H1 (cell line): ENCODE measurements at regions not wholly inside any gene's neighbourhood (a gene's known extent, or its start where the extent isn't known, plus 50 kb on each side); places are given as distances from the start of the nearest gene placed in this dataset.

ENCODE experiments used
- CTCF ChIA-PET: fragments of 300-600 bp; sonication (Branson Sonifier 250); formaldehyde crosslinking; loops from one replicate; lab custom pipeline; 2021; ENCODE audit not compliant: partially characterized antibody; lab: Charles Lee
- POLR2A ChIA-PET: fragments of 300-600 bp; sonication (Branson Sonifier 250); formaldehyde crosslinking; loops from one replicate; lab custom pipeline; 2021; ENCODE audit warnings: inconsistent platforms; ENCODE audit not compliant: partially characterized antibody; lab: Charles Lee
- DNase-seq, 2 experiments: peaks; one replicate each; pipeline versions ENCODE4 v3.0.0 to v3.0.0-alpha.2; 2010 to 2022; ENCODE audit warnings: low spot score in 2 of 2, low read depth in 1 of 2, mixed read lengths in 1 of 2
- FAIRE-seq: peaks from 2 replicates; lab custom pipeline; 2011; peaks lifted over from hg19 to GRCh38; lab: Jason Lieb, UNC
- H2AFZ ChIP-seq: 2 replicates; pipeline ENCODE4 v1.8.1; 2012; ENCODE audit warnings: low read length, inconsistent platforms
- H2AK5ac ChIP-seq: 2 replicates; pipeline ENCODE4 v1.6.1; 2013; ENCODE audit warnings: low read depth, low read length
- H2BK120ac ChIP-seq: replicated peaks from 2 replicates; pipeline ENCODE3; 2013; ENCODE audit warnings: low read depth, low read length, inconsistent platforms
- H2BK12ac ChIP-seq: 2 replicates; pipeline ENCODE4 v1.6.1; 2013; ENCODE audit warnings: low read depth, low read length
- H2BK15ac ChIP-seq: 2 replicates; pipeline ENCODE4 v1.6.1; 2013; ENCODE audit warnings: low read length
- H2BK20ac ChIP-seq: 2 replicates; pipeline ENCODE4 v1.6.1; 2013; ENCODE audit warnings: low read length
- H2BK5ac ChIP-seq: 2 replicates; pipeline ENCODE4 v1.6.1; 2013; ENCODE audit warnings: low read depth, low read length
- H3K14ac ChIP-seq: 2 replicates; pipeline ENCODE4 v1.6.1; 2013; ENCODE audit warnings: inconsistent platforms; ENCODE audit not compliant: insufficient read length
- H3K18ac ChIP-seq: 2 replicates; pipeline ENCODE4 v1.6.1; 2013; ENCODE audit warnings: low read length; ENCODE audit errors: extremely low read depth
- H3K23ac ChIP-seq: 2 replicates; pipeline ENCODE4 v1.6.1; 2013; ENCODE audit warnings: inconsistent platforms; ENCODE audit not compliant: insufficient read length
- H3K23me2 ChIP-seq: 2 replicates; pipeline ENCODE4 v1.6.1; 2013; ENCODE audit warnings: low read depth, low read length
- H3K27ac ChIP-seq: 2 replicates; pipeline ENCODE4 v1.6.1; 2011; ENCODE audit warnings: low read depth, low read length, inconsistent platforms
- H3K27me3 ChIP-seq, 4 experiments: replicated peaks in 1 of 4; 1 replicate in 1 of 4; 2 replicates in 3 of 4; pipeline versions ENCODE4 v1.6.1 to v1.8.1; 2011 to 2013; ENCODE audit warnings: low read length in 3 of 4, mild to moderate bottlenecking in 3 of 4, inconsistent platforms in 2 of 4, mixed read lengths in 2 of 4, moderate library complexity in 1 of 4; ENCODE audit not compliant: control insufficient read depth in 3 of 4, insufficient read depth in 3 of 4; ENCODE audit errors: extremely low read depth in 1 of 4
- H3K36me3 ChIP-seq, 4 experiments: 2 replicates each; pipeline versions ENCODE4 v1.6.1 to v1.8.1; 2011 to 2013; ENCODE audit warnings: mild to moderate bottlenecking in 4 of 4, low read length in 3 of 4, moderate library complexity in 2 of 4, control low read depth in 1 of 4, inconsistent platforms in 1 of 4; ENCODE audit not compliant: insufficient read depth in 4 of 4, control insufficient read depth in 2 of 4
- H3K4ac ChIP-seq: replicated peaks from 2 replicates; pipeline ENCODE3; 2013; ENCODE audit warnings: low read length, low read depth, mixed read lengths, inconsistent platforms; ENCODE audit not compliant: insufficient read length
- H3K4me1 ChIP-seq, 4 experiments: replicated peaks in 1 of 4; 1 replicate in 1 of 4; 2 replicates in 3 of 4; pipeline versions ENCODE4 v1.6.1 to v1.8.1; 2011 to 2013; ENCODE audit warnings: low read length in 3 of 4, inconsistent platforms in 2 of 4, mixed read lengths in 1 of 4; ENCODE audit not compliant: insufficient read depth in 4 of 4, control insufficient read depth in 3 of 4
- H3K4me2 ChIP-seq, 2 experiments: 2 replicates each; pipeline versions ENCODE4 v1.6.1 to v1.8.1; 2011 to 2013; ENCODE audit warnings: low read depth in 2 of 2, low read length in 2 of 2, control low read depth in 1 of 2, inconsistent platforms in 1 of 2, mild to moderate bottlenecking in 1 of 2; ENCODE audit not compliant: insufficient read depth in 1 of 2
- H3K4me3 ChIP-seq, 4 experiments: fragments of 200-600, 300-600 bp in 1 of 4; sonication (generic), shearing (Covaris generic), sonication (Bioruptor Twin) in 1 of 4; 2 replicates each; pipeline versions ENCODE4 v1.5.1 to v1.8.1; 2011 to 2016; ENCODE audit warnings: low read length in 4 of 4, low read depth in 3 of 4, control low read depth in 2 of 4, inconsistent platforms in 2 of 4, mild to moderate bottlenecking in 2 of 4, mixed read lengths in 1 of 4, moderate library complexity in 1 of 4; ENCODE audit not compliant: insufficient read depth in 2 of 4; ENCODE audit errors: extremely low read depth in 1 of 4
- H3K56ac ChIP-seq: replicated peaks from 2 replicates; pipeline ENCODE3; 2013; ENCODE audit warnings: low read depth, mild to moderate bottlenecking, mixed read lengths, low read length, inconsistent platforms; ENCODE audit not compliant: insufficient read length
- H3K79me1 ChIP-seq: 2 replicates; pipeline ENCODE4 v1.6.1; 2013; ENCODE audit warnings: low read depth, low read length, control low read depth
- H3K79me2 ChIP-seq, 2 experiments: 2 replicates each; pipeline versions ENCODE4 v1.6.1 to v1.8.1; 2012 to 2013; ENCODE audit warnings: low read length in 2 of 2, mild to moderate bottlenecking in 2 of 2, inconsistent platforms in 1 of 2; ENCODE audit not compliant: insufficient read depth in 2 of 2, control insufficient read depth in 1 of 2
- H3K9ac ChIP-seq, 4 experiments: replicated peaks in 1 of 4; 1 replicate in 1 of 4; 2 replicates in 3 of 4; pipeline versions ENCODE4 v1.6.1 to v1.8.1; 2011 to 2013; ENCODE audit warnings: low read depth in 3 of 4, low read length in 3 of 4, control low read depth in 2 of 4, mild to moderate bottlenecking in 2 of 4, moderate library complexity in 2 of 4, inconsistent platforms in 1 of 4; ENCODE audit errors: extremely low read depth in 1 of 4
- H3K9me3 ChIP-seq, 2 experiments: 2 replicates each; pipeline versions ENCODE4 v1.6.1 to v1.8.1; 2012 to 2013; ENCODE audit warnings: mild to moderate bottlenecking in 2 of 2, moderate library complexity in 2 of 2, control low read depth in 1 of 2, inconsistent platforms in 1 of 2, low read depth in 1 of 2, low read length in 1 of 2, mixed read lengths in 1 of 2; ENCODE audit not compliant: insufficient read depth in 2 of 2
- H4K20me1 ChIP-seq, 2 experiments: replicated peaks in 1 of 2; 2 replicates each; pipeline versions ENCODE3 to v1.8.1; 2011 to 2013; ENCODE audit warnings: inconsistent platforms in 2 of 2, low read length in 2 of 2, mild to moderate bottlenecking in 1 of 2; ENCODE audit not compliant: insufficient read depth in 2 of 2, control insufficient read depth in 1 of 2
- H4K5ac ChIP-seq: 2 replicates; pipeline ENCODE4 v1.6.1; 2013; ENCODE audit warnings: low read length, low read depth, mixed read lengths, inconsistent platforms; ENCODE audit not compliant: insufficient read length
- H4K8ac ChIP-seq: 2 replicates; pipeline ENCODE4 v1.8.0; 2013; ENCODE audit warnings: mild to moderate bottlenecking, moderate library complexity, low read length, inconsistent platforms; ENCODE audit not compliant: insufficient read depth; ENCODE audit errors: extremely low read depth
- H4K91ac ChIP-seq: replicated peaks from 2 replicates; pipeline ENCODE3; 2013; ENCODE audit warnings: low read length, mixed read lengths, inconsistent platforms; ENCODE audit not compliant: insufficient read length
- RXRA ChIP-seq: IDR thresholded peaks from 2 replicates; pipeline ENCODE4 v1.6.1; 2011; ENCODE audit warnings: low read depth, mild to moderate bottlenecking, low read length, moderate library complexity; ENCODE audit not compliant: insufficient read depth
- TBP ChIP-seq: IDR thresholded peaks from 2 replicates; pipeline ENCODE4 v1.6.1; 2011; ENCODE audit warnings: low read depth, low read length, improper control_type of control experiment

- Histone ChIP-seq H3K56ac (no peak overlapping the region), H3K36me3 (no peaks in the 10 kb centered on the region)
- TF ChIP-seq TBP (no peak), RXRA (no peak)
- TF ChIP-seq, all 59 proteins: peak for 0
Measured at GRCh38 chrX:74370487-74370886, 50.8 kb upstream of the SLC16A2 start.

More at GRCh38 chrX:74370487-74370886, 50.8 kb upstream of the SLC16A2 start:
- Histone ChIP-seq H4K8ac (no peak overlapping the region), H2BK5ac (no peak overlapping the region), H3K18ac (no peak overlapping the region), H3K14ac (no peak overlapping the region), H3K23ac (no peak overlapping the region), H2BK20ac (no peak overlapping the region), H2BK15ac (no peak overlapping the region), H3K79me1 (no peaks in the 10 kb centered on the region), H3K4me1 (no peaks in the 10 kb centered on the region), H3K9ac (no peak overlapping the region), H3K27ac (no peak overlapping the region), H2BK12ac (no peak overlapping the region), H2AK5ac (no peak overlapping the region), H3K4me2 (no peak overlapping the region), H3K4me3 (no peak overlapping the region), H3K23me2 (no peaks in the 10 kb centered on the region), H4K20me1 (no peaks in the 10 kb centered on the region), H4K5ac (no peak overlapping the region), H3K79me2 (no peaks in the 10 kb centered on the region), H3K9me3 (no peaks in the 10 kb centered on the region), H2BK120ac (no peak overlapping the region), H4K91ac (no peak overlapping the region), H3K27me3 (no peaks in the 10 kb centered on the region), H2AFZ (no peak overlapping the region), H3K4ac (no peak overlapping the region)
- ChIA-PET POLR2A (no interaction called here), CTCF (no interaction called here)
- DNase-seq (no peak), FAIRE-seq (no peak)
